ENCODE measurements at regions not wholly inside any gene's neighbourhood (a gene's known extent, or its start where the extent isn't known, plus 50 kb on each side); places are given as distances from the start of the nearest gene placed in this dataset.
A peak's percentile ranks its signal among the peaks of the same experiment; 100 is the strongest.
"Not testable (repeated sequence)": the region's sequence is repeated elsewhere in the genome, so short reads cannot be mapped to it uniquely, and the experiment has no call there.

GRCh38 chr3:163518065-163518464 lies 1560.2 kb downstream of the SI start:
- DNase-seq: no peak

- no peak for DNase-seq
These were observed 1565.1 kb downstream of the SI start for GRCh38 chr3:163513149-163513657.

GRCh38 chr3:163508206-163508605 lies 1570.1 kb downstream of the SI start:
- DNase-seq: peak; percentile 53

- DNase-seq: no peak
These were observed 1573.3 kb downstream of the SI start for GRCh38 chr3:163504974-163505373.

GRCh38 chr3:163499736-163500219 lies 1578.5 kb downstream of the SI start:
- not testable (repeated sequence) for DNase-seq

- not testable (repeated sequence) for DNase-seq
These were observed 1579.2 kb downstream of the SI start for GRCh38 chr3:163498842-163499735.

- no peak for DNase-seq
These were observed 1586.6 kb downstream of the SI start for GRCh38 chr3:163491714-163492113.

- DNase-seq: no peak
These were observed 1588.2 kb downstream of the SI start for GRCh38 chr3:163490119-163490518.

GRCh38 chr3:163482695-163483094 lies 1595.6 kb downstream of the SI start:
- DNase-seq: no peak

GRCh38 chr3:163481738-163482137 lies 1596.6 kb downstream of the SI start:
- DNase-seq: no peak

- peak; percentile 34 for DNase-seq
These were observed 1602.1 kb downstream of the SI start for GRCh38 chr3:163476179-163476578.

- DNase-seq: no peak
These were observed 1603.5 kb downstream of the SI start for GRCh38 chr3:163474766-163475165.

- no peak for DNase-seq
These were observed 1609.6 kb downstream of the SI start for GRCh38 chr3:163468531-163469335.

- no peak for DNase-seq
These were observed 1615.8 kb downstream of the SI start for GRCh38 chr3:163462446-163462845.

- DNase-seq: no peak
These were observed 1627.6 kb downstream of the SI start for GRCh38 chr3:163450698-163451097.

- DNase-seq: no peak
These were observed 1639.5 kb downstream of the SI start for GRCh38 chr3:163438760-163439159.

GRCh38 chr3:163422671-163423070 lies 1655.6 kb downstream of the SI start:
- no peak for DNase-seq

GRCh38 chr3:163391407-163392181 lies 1686.7 kb downstream of the SI start:
- DNase-seq: no peak

- DNase-seq: no peak
These were observed 1693.9 kb downstream of the SI start for GRCh38 chr3:163384383-163384782.

- DNase-seq: no peak
These were observed 1696.1 kb downstream of the SI start for GRCh38 chr3:163382183-163382582.

- no peak for DNase-seq
These were observed 1710.1 kb downstream of the SI start for GRCh38 chr3:163368168-163368567.

GRCh38 chr3:163364717-163365116 lies 1713.6 kb downstream of the SI start:
- DNase-seq: no peak

GRCh38 chr3:163362151-163362550 lies 1716.1 kb downstream of the SI start:
- no peak for DNase-seq
